AML-193 (cell line): ENCODE measurements at regions not wholly inside any gene's neighbourhood (a gene's known extent, or its start where the extent isn't known, plus 50 kb on each side); places are given as distances from the start of the nearest gene placed in this dataset.
A peak's percentile ranks its signal among the peaks of the same experiment; 100 is the strongest.
"Not testable (repeated sequence)": the region's sequence is repeated elsewhere in the genome, so short reads cannot be mapped to it uniquely, and the experiment has no call there.

Source experiments
- DNase-seq, 2 experiments: peaks; one replicate each; lab custom pipeline; 2025; lab: John Stamatoyannopoulos, UW

- DNase-seq = not testable (repeated sequence)
Measured at GRCh38 chr21:31819692-31820091, 53.1 kb upstream of the HUNK start.

GRCh38 chr21:31814356-31814755 is 58.5 kb upstream of the HUNK start:
- DNase-seq = not testable (repeated sequence)

- DNase-seq = no peak
Measured at GRCh38 chr21:31813862-31814261, 59.0 kb upstream of the HUNK start.

- DNase-seq = no peak
Measured at GRCh38 chr21:31804008-31804394, 68.8 kb upstream of the HUNK start.

GRCh38 chr21:31803039-31804007 is 69.5 kb upstream of the HUNK start:
- no peak for DNase-seq

- DNase-seq = no peak
Measured at GRCh38 chr21:31802331-31802730, 70.4 kb upstream of the SCAF4 start.

- DNase-seq = no peak
Measured at GRCh38 chr21:31801551-31802219, 69.8 kb upstream of the SCAF4 start.

GRCh38 chr21:31798842-31799704 is 67.2 kb upstream of the SCAF4 start:
- no peak for DNase-seq

- no peak for DNase-seq
Measured at GRCh38 chr21:31795992-31796391, 64.1 kb upstream of the SCAF4 start.

GRCh38 chr21:31790420-31790819 is 58.5 kb upstream of the SCAF4 start:
- not testable (repeated sequence) for DNase-seq

GRCh38 chr21:31788581-31788980 is 56.7 kb upstream of the SCAF4 start:
- no peak for DNase-seq

GRCh38 chr21:31787691-31788090 is 55.8 kb upstream of the SCAF4 start:
- not testable (repeated sequence) for DNase-seq

GRCh38 chr21:31786164-31786920 is 54.4 kb upstream of the SCAF4 start:
- no peak for DNase-seq

- peak; percentile 33 to 53 for DNase-seq
Measured at GRCh38 chr21:31785237-31786163, 53.6 kb upstream of the SCAF4 start.

- no peak for DNase-seq
Measured at GRCh38 chr21:31781737-31782136, 49.8 kb upstream of the SCAF4 start.
